Ishikawa (cell line): ENCODE measurements at regions not wholly inside any gene's neighbourhood (a gene's known extent, or its start where the extent isn't known, plus 50 kb on each side); places are given as distances from the start of the nearest gene placed in this dataset.

Experiments
- CEBPB ChIP-seq: IDR thresholded peaks from 2 replicates; pipeline ENCODE4 v1.6.1; 2012
- CREB1 ChIP-seq: IDR thresholded peaks from 2 replicates; pipeline ENCODE4 v1.6.1; 2012; ENCODE audit warnings: low read depth
- EGR1 ChIP-seq: IDR thresholded peaks from 2 replicates; pipeline ENCODE4 v1.6.1; 2012
- EP300 ChIP-seq: IDR thresholded peaks from 2 replicates; pipeline ENCODE4 v1.6.1; 2012; ENCODE audit warnings: borderline replicate concordance
- FOXM1 ChIP-seq: IDR thresholded peaks from 2 replicates; pipeline ENCODE4 v1.6.1; 2012; ENCODE audit warnings: low read depth, borderline replicate concordance
- NFIC ChIP-seq: IDR thresholded peaks from 2 replicates; pipeline ENCODE4 v1.6.1; 2012
- RAD21 ChIP-seq: IDR thresholded peaks from 2 replicates; pipeline ENCODE4 v1.6.1; 2012; ENCODE audit warnings: low read depth
- TAF1 ChIP-seq: IDR thresholded peaks from 2 replicates; pipeline ENCODE4 v1.6.1; 2012; ENCODE audit warnings: low read depth, mild to moderate bottlenecking
- TCF12 ChIP-seq: IDR thresholded peaks from 2 replicates; pipeline ENCODE4 v1.6.1; 2012; ENCODE audit warnings: low read depth
- TEAD4 ChIP-seq: IDR thresholded peaks from 2 replicates; pipeline ENCODE4 v1.6.1; 2012
- USF1 ChIP-seq: IDR thresholded peaks from 2 replicates; pipeline ENCODE4 v1.6.1; 2012
- YY1 ChIP-seq: IDR thresholded peaks from 2 replicates; pipeline ENCODE4 v1.6.1; 2012; ENCODE audit warnings: low read depth
- ZBTB7A ChIP-seq: IDR thresholded peaks from 2 replicates; pipeline ENCODE4 v1.6.1; 2012; ENCODE audit warnings: low read depth
- TF ChIP-seq, protein P1 (sequence below): IDR thresholded peaks from 2 replicates; pipeline ENCODE4 v1.6.1; 2012; ENCODE audit warnings: low read depth, mild to moderate bottlenecking
- TF ChIP-seq, protein P2 (sequence below): IDR thresholded peaks from 2 replicates; pipeline ENCODE4 v1.6.1; 2012

DNA sequence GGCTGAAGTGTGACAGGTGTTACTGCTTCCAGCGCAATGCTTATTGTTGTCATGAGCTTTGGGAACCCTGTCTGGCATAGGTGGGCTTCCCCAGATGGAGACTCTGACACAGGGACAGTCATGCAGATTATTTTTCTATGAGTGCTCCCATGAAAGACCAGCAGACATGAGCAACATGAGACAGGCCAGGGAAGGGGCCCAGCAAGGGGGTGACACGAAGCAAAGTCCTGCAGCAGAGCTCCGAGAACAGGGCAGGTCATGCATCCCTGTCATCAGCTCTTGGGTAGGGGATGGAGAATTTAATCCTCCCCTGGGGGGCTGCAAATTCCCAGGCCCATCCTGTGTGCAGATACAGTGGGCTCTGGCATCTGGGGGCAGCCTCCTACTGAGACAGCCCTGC lies 77.4 kb downstream of the CTAGE1 start:
- TF ChIP-seq TAF1, result no peak
- no peak for TF ChIP-seq YY1
- no peak for TF ChIP-seq ZBTB7A
- TF ChIP-seq TEAD4, result no peak
- TF ChIP-seq TCF12, result no peak
- no peak for TF ChIP-seq RAD21
- TF ChIP-seq CREB1, result no peak
- TF ChIP-seq, protein P1, sequence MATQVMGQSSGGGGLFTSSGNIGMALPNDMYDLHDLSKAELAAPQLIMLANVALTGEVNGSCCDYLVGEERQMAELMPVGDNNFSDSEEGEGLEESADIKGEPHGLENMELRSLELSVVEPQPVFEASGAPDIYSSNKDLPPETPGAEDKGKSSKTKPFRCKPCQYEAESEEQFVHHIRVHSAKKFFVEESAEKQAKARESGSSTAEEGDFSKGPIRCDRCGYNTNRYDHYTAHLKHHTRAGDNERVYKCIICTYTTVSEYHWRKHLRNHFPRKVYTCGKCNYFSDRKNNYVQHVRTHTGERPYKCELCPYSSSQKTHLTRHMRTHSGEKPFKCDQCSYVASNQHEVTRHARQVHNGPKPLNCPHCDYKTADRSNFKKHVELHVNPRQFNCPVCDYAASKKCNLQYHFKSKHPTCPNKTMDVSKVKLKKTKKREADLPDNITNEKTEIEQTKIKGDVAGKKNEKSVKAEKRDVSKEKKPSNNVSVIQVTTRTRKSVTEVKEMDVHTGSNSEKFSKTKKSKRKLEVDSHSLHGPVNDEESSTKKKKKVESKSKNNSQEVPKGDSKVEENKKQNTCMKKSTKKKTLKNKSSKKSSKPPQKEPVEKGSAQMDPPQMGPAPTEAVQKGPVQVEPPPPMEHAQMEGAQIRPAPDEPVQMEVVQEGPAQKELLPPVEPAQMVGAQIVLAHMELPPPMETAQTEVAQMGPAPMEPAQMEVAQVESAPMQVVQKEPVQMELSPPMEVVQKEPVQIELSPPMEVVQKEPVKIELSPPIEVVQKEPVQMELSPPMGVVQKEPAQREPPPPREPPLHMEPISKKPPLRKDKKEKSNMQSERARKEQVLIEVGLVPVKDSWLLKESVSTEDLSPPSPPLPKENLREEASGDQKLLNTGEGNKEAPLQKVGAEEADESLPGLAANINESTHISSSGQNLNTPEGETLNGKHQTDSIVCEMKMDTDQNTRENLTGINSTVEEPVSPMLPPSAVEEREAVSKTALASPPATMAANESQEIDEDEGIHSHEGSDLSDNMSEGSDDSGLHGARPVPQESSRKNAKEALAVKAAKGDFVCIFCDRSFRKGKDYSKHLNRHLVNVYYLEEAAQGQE, result no peak
- TF ChIP-seq FOXM1, result no peak
- TF ChIP-seq, protein P2, sequence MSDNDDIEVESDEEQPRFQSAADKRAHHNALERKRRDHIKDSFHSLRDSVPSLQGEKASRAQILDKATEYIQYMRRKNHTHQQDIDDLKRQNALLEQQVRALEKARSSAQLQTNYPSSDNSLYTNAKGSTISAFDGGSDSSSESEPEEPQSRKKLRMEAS, result no peak
- TF ChIP-seq EP300, result no peak

DNA sequence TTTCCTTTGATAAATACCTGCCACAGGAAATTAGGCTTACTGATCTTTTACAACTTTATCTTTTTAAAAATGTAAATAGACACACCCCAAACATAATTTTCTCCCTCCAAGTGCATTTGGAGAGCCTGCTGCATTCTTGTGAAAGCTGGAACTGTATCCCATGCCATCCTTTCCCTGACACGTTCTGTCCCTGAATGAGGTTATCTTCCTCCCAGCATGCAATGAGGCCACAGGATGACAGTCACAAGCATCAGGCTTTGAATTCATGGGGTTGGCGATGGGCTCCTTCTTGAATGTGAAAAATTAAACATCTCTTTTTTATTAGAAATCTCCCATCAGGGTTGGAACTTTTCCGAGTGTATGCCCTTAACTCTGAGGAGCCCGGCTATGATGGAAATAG lies 77.8 kb downstream of the CTAGE1 start:
- no peak for TF ChIP-seq EP300
- TF ChIP-seq CEBPB, result no peak
- TF ChIP-seq YY1, result no peak
- no peak for TF ChIP-seq ZBTB7A
- TF ChIP-seq TAF1, result no peak
- no peak for TF ChIP-seq EGR1
- TF ChIP-seq USF1, result no peak
- no peak for TF ChIP-seq TCF12
- TF ChIP-seq, protein P1, result no peak
- no peak for TF ChIP-seq CREB1
- TF ChIP-seq TEAD4, result no peak
- no peak for TF ChIP-seq RAD21
- TF ChIP-seq FOXM1, result no peak
- TF ChIP-seq NFIC, result no peak
- TF ChIP-seq, protein P2, result no peak

GRCh38 chr18:22337833-22338232 lies 79.9 kb downstream of the CTAGE1 start:
- TF ChIP-seq, protein P1, result no peak
- TF ChIP-seq TCF12 (no peak), CREB1 (no peak), ZBTB7A (no peak), EP300 (no peak), CEBPB (no peak)

GRCh38 chr18:22337306-22337705 lies 80.4 kb downstream of the CTAGE1 start:
- TF ChIP-seq NFIC (no peak), FOXM1 (no peak), TAF1 (no peak), TEAD4 (no peak), USF1 (no peak)
- TF ChIP-seq, protein P1, result no peak
